HK-2 (cell line): ENCODE measurements at regions not wholly inside any gene's neighbourhood (a gene's known extent, or its start where the extent isn't known, plus 50 kb on each side); places are given as distances from the start of the nearest gene placed in this dataset.
"Not testable (repeated sequence)": the region's sequence is repeated elsewhere in the genome, so short reads cannot be mapped to it uniquely, and the experiment has no call there.

Experiments
- DNase-seq: peaks from one replicate; pipeline ENCODE4 v3.0.0-alpha.2; 2018; ENCODE audit not compliant: unreplicated experiment

DNA sequence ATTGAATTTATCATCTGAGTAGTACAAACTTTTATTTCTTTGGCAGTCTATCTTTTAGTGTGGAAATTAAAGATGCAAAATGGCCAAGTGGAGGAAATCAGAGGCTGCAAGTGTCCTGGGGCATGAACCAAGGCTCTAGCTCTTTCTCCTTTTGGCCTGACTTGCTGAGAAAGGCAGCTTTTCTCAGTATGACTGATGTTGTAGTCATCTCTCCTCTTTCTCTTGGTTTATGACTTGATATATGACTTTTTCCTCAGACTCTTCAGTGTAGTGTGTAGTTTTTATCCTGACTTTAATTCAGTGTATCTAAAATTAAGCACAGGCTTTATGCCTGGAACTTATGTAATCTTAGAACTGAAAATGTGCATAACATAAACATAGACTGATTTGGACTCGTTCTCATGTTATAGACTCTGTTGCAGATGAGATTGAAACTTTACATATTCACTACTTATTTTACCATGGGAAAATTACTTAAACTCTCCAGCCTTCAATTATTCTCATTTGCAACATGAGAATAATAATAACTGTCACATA lies 65.7 kb downstream of the SLITRK5 start:
- no peak for DNase-seq

DNA sequence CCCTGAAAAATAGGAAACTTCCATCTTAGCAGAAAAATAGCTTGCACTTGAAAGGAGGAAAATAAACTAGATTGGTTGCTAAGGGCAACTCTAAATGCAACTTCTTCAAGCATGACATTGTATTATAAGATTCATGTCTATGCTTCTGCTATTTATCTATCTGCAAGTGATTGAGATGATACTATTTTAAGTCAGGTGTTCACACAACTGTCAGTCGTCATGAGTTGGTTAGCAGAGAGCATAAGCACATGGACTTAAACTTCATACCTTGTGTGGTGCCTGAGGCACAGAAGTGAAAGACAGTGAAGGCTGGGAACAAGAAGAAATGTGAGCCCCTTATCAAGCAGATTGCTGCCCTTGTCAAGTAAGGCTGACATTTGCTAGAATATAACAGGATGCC lies 82.9 kb downstream of the SLITRK5 start:
- DNase-seq = no peak

DNA sequence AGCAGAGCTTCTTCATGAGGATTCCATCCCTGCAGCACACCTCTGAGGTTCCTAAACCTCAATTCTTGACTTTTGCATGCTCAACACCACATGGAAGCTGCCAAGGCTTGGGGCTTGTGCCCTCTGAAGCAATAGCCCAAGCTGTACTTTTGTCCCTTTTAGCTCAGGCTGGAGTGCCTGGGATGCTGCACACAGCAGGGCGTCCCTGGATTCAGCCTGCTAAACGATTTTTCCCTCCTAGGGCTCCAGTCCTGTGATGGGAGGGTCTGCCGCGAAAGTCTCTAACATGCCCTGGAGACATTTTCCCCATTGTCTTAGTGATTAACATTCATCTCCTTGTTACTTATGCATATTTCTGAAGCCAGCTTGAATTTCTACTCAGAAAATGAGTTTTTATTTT lies 98.3 kb downstream of the SLITRK5 start:
- DNase-seq = no peak

DNA sequence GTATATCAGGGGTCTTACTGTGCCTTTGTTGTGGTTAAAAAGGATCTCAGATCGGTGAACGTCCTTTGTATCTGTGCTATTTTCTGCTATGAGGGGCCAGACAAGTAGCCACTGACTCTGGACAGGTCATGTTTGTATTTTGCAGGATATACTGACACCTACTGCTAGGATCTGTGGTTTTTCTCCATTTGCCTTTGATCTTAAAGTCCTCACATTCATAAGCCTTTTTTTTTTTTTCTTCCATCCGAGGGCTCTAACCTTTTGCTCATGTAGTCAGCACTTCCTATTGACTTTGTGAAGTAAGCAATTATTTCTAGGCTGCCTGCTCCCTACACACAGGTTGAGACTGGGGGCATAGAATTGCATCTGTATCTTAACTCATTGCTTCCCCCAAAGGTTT lies 106.2 kb downstream of the SLITRK5 start:
- DNase-seq = no peak

DNA sequence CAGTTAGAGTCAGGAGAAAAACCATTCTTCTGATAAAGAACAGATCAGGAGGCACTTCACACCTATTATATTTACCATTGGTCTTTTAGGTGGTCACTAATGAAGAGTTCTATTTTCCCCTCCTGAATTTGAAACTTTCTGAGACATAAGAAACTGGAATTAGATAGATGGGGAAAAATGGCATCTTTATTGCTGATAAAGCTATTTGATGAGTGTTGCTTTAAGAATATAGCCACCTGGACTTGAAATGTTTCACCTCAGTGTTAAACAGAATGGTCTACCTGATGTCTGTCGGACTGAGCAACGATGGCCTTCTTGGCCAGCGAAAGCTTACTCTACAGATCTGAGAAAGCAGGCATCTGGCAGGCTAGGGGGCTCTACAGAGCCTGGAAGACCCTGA lies 107.0 kb downstream of the SLITRK5 start:
- no peak for DNase-seq

DNA sequence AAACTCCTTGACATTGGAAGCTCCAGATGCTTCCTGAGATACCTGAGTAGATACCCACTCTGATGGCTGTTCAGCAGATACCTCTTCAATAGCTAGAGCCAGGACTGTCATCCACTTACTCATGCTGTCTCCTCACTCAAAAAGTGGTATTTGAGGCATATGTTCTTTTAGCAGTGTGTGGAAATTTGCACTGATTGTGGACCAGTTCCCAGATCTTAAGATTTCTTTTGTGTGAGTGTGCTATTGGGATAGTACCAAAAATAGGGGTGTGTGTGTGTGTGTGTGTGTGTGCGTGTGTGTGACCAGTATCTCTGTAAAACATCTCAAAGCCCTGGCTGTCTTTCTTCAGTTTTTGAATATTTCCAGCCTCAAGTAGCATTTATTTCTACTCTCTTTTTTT lies 108.3 kb downstream of the SLITRK5 start:
- DNase-seq = no peak

DNA sequence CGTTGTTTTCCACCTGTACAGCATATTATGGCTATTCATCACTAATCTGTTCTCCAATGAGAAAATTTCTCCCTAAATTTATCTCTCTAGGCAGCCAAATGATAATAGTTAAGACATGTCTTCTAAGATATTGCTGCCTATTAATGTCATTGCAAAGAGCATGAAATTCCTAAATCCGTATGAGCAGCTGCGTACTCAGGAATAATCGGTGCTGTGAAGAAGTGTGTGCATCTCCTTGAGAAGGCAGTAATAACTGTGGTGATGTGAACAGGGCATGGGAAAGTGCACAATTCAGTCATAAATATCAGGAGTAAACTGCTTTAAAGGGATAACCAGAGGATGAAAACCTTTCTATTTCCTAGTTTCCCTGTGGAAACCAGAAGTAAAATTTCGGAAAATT lies 112.2 kb downstream of the SLITRK5 start:
- DNase-seq = no peak

DNA sequence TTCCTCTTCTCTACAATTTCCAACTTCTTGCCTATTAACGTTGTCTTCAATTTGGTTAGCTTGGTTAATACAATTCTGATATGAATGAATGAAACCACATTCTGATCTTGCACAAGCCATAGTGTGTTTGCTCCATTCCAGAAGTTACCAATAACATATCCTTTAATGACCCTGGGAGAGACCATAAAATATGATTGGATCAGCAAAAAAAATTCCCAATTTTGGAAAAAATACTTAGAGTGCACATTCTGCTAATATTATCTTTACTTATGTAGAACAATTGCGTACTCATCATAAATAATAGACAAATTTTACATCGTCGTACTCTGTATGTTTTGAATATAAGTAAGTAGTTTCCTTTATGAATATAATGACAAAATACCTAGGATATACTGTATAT lies 117.2 kb downstream of the SLITRK5 start:
- DNase-seq = no peak

DNA sequence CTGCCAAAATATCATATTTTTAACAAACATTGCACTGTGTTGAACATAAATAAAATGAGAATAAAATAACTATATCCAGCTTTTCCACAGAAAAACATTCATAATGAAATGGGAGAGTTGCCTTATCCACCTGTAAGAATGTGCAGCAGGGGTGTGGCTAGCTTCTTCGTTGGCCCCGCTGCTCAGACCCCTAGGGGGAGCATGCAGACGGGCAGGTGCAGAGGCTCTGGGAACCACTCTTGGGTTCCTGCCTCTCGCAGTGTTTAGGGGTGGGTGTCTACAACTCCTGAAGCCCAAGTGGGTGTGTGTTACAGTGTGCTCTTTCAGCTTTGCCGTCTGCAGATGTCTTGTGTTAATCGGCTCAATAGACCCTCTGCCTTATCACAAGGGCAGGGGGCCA lies 121.7 kb downstream of the SLITRK5 start:
- no peak for DNase-seq

DNA sequence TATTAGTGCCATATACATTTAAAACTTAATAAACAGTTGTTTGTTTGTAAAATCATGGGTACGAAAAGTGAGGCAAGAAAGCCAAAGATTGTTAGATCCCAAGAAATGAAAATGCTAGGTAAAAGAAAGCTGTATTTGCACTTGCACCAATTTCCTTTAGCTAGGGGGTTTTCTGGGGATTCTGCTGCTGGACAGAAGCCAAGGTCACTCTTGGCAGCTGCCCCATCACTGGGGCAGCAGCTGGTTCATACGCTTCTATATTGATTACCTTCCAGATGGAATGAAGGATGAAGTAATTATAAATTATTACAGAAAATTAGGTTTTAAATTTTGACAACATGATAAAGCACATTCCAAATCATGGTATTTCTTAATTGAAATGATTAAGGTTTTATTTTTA lies 127.4 kb downstream of the SLITRK5 start:
- DNase-seq = no peak

DNA sequence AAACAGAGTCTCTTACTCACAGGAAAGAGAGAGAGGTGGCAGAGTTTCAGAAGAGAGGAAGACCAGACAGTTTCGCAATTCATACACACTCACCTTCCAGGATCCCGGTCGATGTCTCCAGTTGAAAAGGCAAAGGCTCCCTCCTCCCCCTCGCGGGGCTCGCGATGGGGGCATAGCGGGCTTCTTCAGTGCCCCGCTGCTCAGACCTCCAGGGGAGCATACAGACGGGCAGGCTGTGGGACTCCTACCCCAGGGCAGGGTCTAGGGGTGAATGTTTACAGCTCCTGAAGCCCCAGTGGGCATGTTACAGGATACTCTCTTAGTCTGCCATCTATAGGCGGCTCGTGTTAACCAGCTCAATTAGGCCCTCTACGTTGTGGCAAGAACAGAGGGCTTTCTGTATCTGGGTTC lies 139.2 kb downstream of the SLITRK5 start:
- no peak for DNase-seq

DNA sequence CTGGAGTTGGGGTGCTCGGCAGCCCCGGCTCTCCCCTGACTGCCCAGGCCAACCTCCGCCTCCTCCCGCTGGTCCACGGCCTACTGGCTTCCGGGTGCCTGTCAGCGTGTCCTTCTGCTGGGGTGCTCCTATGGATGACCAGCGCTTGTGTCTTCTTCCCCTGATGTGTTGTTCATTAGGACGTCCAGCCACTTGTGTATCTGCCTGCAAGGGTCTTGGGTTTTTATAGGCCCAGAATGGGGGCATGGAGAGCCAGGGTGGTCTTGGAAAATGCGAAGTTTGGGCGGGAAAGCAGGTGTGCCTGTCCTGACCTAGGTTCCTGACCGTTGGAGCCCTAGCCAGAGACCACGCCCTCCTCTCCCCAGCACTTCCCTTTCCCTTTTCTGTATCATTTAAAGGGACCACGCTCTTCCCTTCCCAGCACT lies 139.8 kb downstream of the SLITRK5 start:
- DNase-seq = no peak

DNA sequence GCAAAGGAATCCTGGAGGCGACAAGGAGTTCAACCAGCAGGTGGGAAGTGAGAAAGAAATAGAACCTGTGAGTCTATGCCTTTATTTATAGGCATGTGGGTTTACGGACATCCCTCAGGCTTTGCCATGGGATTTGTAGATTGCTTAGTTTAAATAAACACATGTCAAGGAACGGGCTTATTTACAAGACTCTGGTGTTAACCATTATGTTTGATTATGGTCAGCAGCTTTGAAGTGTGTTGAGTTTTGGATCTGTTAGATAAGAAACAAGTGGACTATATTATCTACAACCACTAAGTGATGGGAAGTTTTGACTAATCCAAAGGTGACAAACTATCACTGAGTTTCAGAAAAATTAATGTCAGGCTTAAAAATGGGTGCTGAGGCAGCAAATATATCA lies 143.2 kb downstream of the SLITRK5 start:
- no peak for DNase-seq

DNA sequence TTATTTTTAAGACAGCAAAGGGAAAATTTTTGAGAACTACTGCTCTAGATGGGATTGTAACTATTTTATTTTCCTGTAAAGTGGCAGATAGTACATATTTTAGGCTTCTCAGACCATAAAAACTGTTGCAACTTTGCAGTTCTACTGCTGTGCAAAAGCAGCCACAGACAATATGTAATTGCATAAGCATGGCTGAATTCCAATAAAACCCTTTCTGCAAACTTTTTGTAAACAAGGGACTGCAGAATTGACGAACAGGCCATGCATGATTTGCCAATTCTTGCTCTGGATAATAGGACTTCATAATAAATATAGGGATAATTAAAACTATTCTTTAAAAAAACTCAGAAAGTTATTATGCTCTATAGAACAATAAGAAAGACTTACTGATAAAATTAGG lies 149.1 kb downstream of the SLITRK5 start:
- DNase-seq = no peak

DNA sequence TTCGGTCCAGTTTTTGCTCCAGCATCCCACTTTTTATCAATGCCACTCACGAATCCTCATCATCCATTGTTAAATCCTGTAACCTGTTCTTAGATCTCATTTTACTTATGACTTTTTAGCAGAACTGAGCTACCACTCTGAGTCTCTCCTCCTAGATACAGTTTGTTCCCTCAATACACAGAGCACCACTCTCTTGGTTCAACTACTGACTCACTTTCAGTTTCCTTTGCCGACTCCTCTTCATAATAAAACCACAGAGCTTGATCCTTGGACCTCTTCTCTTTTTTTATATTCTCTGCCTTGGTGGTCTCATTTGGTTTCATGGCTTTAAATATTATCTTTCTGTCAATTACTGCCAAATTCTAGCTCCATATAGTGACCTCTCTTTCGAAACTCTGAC lies 150.3 kb downstream of the SLITRK5 start:
- no peak for DNase-seq

DNA sequence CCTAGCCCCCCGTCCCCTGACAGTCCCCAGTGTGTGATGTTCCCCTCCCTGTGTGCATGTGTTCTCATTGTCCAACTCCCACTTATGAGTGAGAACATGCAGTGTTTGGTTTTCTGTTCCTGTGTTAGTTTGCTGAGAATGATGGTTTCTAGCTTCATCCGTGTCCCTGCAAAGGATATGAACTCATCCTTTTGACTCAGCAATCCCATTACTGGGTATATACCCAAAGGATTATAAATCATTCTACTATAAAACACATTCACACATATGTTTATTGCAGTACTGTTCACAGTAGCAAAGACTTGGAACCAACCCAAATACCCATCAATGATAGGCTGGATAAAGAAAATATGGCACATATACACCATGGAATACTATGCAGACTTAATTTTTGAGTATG lies 155.1 kb downstream of the SLITRK5 start:
- not testable (repeated sequence) for DNase-seq

DNA sequence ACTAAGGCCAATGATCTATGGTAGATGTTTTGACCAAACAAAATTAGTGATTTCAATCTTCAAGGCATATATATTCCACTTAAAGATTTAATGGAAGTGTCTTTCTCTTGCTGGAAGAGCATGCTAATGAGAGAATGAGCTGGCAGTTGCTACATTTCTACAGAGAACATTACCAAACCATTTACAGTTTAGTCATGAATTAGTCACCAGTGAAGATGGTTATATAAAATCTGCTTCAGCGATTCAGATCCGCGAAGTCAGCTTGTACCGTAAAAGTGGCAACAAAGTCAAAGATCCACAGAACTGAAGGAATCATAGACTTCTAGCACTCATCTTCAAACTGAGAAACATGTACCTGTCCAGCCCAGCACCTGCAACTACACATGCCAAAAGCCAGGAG lies 156.3 kb downstream of the SLITRK5 start:
- no peak for DNase-seq

DNA sequence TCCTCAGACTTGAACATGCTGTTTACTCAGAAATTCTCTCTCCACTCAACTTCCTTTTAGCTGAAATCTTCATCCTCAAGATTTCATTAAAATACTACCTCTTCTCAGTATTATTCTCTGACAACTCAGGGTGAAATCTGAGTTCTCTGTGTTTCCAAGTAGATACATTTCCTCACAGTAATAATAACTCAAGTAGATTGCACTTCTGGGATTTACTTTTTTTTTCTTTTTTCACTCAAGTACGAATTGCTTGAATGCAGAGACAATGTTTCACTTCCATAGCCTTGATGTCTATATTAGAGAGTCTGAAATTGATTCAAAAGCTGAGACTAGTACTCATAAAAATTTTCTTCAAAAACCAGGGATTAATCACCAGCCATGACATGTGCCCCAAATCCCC lies 166.4 kb downstream of the SLITRK5 start:
- DNase-seq = no peak

DNA sequence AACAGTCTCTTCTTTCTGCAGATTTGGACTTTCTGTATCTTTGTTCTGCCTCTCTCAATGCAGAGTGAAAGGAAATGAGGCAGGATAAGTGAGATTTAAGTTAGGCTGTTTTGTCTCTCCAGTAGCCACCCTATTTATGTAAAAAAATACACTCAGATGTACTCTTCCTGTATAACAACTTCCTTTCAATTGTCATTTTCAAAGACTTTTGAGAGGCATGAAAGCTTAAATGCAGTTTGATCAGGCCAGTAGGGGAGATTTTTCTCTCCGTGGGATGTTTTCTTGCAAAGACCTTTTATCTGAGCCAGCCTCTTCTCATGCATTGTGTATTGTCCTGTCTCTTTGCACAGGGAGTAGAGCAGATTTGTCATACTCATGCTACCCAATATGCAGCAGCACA lies 166.8 kb downstream of the SLITRK5 start:
- DNase-seq = no peak

DNA sequence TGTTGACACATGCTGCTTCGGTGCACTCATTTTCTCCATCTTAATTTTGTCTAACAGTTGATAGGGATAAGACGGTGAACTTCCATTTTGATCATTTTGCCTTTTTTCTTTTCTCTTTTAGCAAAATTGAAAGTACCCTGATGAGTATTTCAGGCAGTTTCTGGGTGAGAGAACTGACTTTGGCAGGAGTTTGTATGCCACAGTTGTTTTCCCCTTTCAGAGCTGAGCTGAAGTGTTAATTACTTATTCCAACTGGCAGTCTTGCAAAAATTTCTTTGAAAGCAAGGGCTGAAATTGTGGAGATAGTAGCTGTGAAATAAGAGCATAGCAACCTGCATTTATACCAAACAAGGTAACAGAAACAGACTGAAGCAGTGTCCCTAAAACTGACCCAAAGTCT lies 180.2 kb downstream of the SLITRK5 start:
- no peak for DNase-seq

DNA sequence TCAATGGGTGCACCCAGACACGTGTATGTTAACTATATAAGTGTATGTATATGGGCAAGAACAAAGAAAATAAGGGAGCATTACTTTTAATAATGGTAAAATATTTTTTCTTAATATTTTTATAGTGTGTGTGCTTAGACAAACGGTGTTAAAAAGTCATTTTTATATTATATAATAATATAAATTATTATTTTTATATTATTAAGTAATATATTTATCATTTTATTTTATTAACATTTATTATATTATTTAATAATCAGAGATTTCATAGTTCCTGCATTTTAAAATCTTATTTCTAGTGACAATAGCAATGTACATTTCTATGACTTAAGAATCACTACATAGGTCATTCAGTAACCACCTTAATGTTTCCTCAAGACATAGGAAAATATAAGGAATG lies 184.4 kb downstream of the SLITRK5 start:
- DNase-seq = no peak

DNA sequence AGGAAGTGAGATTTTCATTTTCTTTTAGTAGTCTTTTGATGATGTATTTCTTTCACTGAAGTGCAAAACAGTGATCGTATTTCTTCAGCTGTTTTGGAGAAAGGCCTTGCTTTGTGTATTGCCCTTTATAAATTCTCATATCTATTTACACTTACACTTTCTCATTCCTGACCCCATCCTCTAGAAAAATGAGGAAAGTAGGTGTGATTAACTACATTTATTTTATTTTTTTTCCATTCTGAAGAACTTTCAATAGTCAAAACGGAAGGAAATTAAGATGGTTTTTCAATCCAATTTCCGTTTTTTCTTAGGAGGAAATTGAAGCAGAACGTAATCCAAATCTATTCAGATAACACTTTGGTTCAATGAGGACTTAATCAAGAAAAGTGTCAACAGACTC lies 188.1 kb downstream of the SLITRK5 start:
- no peak for DNase-seq

DNA sequence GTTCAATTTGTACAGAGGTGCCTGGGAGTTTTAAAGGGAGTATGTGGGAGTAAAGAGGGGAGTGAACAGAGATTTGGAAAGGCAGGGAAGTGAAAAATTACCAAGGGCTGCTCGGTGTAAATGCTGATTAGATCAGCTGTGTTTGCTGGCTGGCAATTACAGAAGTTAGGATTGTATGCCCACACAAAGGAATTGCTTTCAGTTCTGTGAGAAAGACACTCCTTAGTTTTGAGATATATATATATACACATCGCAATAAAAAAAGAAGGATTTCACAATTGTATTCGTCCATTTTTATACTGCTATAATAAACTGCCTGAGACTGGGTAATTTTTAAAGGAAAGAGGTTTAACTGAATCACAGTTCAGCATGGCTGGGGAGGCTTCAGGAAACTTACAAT lies 196.3 kb downstream of the SLITRK5 start:
- no peak for DNase-seq

DNA sequence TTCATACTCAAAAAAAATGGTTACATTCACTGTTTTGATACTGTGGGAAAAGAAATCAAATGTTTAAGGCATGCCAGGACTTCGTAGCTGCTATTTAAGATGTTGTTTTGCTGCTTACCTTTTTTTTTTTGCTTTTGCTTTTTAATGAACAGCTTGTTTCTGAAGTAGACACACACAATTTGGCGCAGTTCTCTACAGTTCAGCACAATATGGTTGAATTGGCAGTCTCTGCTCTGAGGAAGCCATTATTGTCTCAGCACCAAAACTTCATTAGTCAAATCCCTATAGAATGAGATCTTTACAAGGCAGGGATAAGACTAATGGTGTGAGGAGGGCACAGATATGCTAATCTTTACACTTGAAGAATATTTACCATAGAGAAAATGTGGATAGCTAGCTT lies 197.6 kb downstream of the SLITRK5 start:
- DNase-seq = no peak

DNA sequence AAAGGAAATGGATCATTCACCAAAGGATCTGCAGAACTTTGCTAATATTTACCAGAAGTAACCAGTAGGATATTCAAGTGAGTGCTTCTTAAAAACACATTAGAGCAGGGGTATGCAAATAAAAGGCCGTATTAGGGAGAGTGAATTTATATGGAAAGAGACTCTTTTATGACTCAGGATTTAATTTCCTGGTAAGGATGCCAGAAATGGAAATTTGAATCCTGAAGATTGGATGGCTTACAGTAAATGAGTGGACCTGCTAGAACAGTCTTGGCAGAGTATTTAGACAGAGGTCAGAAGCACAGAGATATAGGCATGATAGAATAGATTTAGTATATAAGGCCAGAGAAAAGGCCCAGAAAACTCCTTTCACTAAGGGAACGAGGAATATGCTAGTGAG lies 201.6 kb downstream of the SLITRK5 start:
- no peak for DNase-seq
